GM18873 (cell line): ENCODE measurements at regions not wholly inside any gene's neighbourhood (a gene's known extent, or its start where the extent isn't known, plus 50 kb on each side); places are given as distances from the start of the nearest gene placed in this dataset.

ENCODE experiments used
- ATAC-seq: cut with Tn5 transposase; IDR thresholded peaks from one replicate; pipeline ENCODE4 v1.9.1; 2021; ENCODE audit warnings: mild to moderate bottlenecking, moderate library complexity, moderate number of reproducible peaks; ENCODE audit not compliant: unreplicated experiment, low FRiP score

DNA sequence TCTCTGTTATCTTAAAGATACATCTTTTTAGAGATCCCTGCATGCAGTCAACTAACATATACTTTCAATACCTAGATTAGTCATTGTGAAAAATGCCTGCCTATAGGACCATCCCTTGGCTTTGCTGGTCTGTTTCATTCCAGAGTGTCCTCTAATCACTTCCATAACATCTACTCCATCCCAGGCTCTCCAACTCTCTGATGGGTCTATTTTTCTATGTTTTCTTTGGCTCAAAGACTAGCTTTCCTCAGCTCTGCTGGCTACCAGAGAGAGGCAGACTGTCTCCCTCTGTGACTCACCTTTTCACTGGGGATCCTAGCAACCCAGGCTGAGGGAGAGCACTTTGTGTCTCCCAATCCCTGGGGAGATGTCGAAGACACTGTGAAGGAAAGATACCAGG lies 547.7 kb upstream of the MCTP2 start:
- ATAC-seq: no peak

DNA sequence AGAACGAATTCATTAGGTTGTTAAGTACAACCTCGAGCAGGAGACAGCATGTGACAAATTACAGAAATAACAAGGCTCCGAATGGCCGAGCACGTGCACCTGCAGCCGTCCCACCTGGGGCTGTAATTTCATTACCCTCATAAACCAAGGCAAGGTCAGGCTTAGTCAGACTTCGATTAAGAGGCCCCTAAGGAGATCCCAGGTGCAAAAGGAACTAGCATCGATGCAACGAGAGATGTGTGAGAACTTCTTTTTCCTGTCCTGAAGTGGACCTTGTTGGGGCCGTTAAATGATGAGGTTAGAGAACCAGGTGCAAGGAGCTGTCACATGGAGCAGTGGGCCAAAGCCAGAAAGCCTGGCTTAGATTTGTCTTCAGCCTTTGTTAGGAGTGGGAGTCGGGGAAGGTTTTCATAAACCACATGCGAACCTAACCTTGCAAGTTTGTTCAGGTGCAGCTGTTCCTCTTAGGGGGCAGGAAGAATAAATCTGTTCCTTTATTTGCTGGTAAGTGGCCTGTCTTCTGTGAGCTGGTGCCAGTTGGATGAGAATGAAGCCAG lies 559.9 kb upstream of the MCTP2 start:
- no peak for ATAC-seq

DNA sequence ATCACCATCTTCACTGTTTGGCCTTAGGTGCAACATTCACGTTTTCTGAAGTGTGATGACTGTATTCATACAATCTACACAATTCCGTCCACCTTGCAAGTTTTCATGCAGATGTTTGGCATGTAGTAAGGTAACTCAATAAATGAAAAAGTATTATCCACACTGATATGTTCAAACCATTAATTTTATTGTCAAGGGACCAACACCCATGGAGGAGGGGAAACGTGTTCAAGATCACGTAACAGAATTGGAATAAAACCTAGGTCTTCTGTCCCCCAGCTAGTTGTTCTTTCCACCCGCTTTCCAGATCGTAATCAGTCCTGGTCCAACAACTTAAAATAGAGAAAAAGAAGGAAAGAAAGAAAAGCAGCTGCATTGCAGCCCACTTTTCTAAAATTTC lies 560.4 kb upstream of the MCTP2 start:
- ATAC-seq: no peak

DNA sequence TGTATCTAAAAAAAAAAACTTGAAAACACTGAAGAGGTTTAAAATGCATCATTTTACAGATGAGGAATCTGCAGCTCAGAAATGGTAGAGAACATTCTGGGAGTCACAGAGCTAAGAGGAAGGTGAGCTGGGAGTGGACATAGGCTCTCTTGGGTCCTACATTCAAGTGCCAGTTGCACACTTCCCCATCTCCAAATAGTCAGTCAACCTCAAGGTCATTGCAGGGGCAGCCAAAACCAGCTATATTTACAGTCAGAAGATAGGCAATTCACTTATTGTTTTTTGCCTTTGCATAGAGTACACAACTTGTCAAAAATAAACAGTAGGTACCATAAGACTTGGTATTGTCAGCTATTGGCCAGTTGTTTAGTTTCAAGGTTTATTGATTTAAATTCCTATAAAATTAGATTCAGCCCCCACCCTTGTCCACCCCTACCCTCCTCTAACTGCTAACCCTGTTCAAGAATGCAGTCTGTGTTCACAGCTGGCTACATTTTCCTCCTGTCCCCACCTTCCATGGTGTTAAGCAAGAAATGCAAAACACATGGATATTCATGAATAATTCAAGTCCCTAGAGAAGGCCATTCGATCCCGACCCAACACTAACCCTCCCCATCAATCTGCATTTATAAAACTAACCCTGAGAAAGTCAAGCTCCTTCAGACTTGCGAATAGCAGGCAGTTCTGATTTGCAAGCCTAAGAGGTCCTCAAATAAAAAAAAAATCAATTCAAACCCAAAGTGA lies 567.0 kb upstream of the MCTP2 start:
- no peak for ATAC-seq

DNA sequence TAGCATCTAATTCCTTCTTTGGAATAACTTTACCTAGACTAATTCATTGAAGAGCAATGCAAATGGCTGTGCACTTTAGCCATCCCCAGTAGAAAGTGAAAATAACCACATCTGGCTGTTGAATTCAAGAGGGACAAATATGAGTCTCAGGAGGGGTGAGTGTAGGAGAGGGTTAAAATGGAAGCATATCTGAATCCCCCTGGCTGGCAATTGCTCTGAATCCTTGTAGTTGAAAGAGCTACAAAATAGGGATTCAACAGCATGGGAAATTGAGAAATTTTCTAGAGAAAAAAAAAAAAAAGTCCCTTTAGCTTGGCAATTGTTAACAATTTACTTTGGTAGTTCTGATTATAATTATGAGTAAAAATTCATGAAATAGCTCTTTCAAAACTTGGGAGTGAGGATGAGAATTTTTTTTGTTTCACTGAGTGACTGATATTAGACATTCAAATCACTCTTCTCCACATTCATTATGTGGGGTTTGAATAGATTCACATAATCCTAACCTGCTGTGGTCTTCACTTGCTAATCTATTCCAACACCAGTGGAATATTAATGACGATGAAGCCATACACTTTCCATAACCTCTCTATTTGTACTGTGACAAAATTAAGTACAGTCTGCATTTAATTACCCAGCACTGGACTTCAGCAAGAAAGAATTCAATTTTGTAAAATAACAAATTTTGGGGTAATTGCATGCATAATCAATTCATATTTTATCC lies 569.0 kb upstream of the MCTP2 start:
- no peak for ATAC-seq

DNA sequence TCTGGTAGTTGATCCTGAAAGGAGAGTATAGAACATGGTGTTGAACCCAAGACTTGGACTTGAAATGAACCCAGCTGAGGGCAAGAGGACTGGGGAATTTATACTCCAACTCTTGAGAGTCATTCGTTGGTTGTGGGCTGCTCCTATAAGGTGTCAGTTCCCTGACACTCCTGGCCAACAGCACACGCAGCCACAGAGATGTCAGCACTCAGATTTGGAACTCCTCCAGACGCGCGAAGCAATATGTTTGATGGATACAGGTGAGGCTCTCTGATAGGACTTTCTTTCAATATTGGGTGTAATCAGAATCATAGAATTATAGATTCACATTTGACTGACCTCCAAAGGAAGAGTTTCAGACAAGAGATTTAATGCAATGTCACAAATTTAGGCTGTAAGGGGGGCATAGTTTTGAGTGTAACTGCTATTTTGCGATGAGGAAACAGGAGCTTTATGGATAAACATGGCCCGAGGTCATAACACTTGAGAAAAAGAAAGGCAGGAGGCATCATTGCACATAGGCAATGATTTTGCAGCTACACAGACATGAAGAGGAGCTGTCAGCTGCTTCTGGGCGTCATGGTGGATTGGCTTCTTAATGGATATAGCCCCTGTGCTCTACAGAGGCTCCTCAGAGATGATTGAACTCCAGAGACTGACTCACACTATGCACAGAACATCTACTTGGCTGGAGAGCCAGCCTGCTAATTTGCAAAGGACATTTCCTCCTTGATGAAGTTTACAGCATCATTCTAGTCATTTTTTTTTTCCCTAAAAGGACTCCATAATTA lies 569.2 kb upstream of the RGMA start:
- no peak for ATAC-seq

DNA sequence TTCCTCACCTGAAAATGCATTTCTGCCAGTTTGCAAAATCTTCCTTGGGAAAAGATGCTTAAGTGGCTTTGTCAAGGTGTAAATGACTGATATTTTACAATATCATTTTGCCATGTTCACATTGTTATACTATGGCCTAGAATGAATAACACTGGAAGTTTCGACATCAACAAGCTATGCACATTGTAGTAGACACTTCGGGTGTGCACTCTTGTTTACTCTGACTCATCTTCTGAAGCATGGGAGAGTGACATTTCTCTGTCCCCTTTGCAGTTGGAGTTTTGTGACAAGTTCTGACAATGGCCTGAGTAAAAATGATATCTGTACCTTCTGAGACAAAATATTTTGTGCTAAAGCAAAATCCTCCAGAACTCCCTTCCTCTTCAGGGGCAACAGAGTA lies 567.0 kb upstream of the RGMA start:
- no peak for ATAC-seq

DNA sequence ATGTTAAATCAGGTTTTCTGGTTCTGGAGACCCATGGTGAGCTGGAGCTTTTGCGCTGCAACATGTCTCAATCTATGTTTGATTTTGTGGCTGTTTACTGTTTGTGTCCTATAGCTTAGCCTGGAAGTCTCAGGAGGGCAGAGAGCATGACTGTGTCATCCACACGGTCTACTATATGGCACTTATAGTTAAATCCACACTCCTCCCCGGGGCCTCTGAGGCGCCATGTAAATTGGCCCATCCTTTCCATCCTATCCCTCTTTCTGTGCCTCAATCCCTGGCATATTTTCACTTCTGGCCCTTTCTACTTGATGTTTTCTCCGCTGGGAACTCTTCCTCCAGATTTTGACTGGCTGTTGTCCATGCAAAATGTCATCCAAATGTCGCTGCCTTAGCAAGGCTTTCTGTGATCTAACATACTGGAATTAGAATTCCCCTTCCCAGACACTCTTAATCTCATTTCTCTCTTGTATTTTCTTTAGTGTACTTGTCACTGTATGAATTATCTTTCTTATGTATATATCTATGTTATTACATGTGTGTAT lies 560.8 kb upstream of the RGMA start:
- ATAC-seq: no peak

DNA sequence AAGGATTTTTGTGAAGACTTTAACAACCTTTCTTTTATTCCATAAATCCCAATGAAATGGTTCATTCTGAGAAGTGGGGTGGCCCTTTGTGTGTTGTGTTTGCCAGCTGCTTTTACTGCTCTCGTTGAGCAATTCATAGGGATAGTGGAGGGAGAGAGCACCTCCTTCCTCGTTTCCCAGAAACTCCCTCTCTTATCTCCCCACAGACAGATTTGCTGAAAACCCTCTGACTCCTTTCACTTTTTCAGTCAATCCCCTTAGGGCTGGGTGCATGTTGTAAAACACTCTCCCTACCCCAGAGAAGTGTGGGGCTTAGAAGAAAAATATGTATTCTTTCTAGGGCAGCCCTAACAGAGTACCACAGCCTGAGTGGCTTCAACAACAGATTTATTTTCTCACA lies 557.2 kb upstream of the RGMA start:
- no peak for ATAC-seq

DNA sequence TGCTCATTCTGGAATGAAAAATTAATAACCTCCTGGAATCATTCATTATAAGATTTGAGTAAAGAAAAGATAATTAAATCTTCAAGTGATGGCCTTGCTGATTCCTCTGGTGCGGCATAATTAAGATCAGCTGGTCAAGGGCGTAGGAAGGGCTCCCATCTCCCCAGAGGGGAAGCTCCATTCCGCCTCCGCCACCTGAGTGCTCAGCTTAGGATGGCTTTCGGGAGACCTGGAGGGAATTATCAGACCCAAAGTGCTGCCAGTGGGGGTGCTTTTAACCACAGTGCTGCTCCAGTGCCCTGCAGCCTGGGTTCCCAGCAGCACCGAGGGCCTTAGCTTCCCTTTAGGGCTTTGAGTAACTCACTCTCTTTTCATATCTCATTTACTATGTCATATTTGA lies 556.6 kb upstream of the RGMA start:
- no peak for ATAC-seq

DNA sequence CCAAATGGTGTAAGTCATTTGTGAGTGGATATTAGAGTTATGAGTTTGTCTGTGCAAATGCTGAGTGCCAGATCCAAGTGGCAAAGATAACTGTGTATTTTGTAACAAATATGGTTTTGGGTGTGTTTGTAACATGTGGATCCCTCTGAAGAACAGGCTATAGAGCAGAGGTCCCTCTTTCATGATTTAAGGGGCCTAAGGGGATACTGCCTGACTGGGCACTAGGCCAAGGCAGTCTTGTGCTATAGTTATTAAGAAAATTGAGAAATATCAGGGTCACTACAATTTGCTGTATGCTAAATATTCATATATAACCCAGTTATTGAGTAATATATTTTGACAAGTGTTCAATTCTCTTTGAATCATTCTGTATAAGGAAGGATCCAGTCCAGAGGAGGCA lies 555.6 kb upstream of the RGMA start:
- ATAC-seq: no peak

DNA sequence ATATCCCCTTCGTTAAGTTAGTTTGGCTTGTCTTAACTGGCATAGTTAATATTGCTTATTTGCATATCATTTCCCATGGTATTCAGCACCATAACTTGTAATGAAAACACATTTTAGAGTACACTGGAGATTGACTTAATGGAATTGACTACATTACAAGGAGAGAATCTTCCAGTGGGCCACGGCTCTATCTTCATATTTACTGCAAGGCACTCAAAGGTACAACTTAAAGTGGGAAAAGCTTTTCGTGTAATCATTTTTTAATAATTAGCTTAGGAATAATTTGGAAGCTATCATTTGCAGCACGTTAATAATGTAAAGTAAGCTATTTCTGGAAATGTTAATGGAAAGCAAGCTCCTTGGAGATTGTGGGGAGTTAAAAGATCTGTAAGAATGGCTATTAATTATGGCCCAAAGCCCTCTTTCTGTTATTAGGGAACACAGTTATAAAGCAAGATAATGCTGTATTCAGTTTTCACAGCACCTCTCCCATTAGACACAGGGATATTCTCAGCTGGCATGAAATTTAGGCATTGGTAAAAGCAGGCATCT lies 551.5 kb upstream of the RGMA start:
- ATAC-seq: no peak

DNA sequence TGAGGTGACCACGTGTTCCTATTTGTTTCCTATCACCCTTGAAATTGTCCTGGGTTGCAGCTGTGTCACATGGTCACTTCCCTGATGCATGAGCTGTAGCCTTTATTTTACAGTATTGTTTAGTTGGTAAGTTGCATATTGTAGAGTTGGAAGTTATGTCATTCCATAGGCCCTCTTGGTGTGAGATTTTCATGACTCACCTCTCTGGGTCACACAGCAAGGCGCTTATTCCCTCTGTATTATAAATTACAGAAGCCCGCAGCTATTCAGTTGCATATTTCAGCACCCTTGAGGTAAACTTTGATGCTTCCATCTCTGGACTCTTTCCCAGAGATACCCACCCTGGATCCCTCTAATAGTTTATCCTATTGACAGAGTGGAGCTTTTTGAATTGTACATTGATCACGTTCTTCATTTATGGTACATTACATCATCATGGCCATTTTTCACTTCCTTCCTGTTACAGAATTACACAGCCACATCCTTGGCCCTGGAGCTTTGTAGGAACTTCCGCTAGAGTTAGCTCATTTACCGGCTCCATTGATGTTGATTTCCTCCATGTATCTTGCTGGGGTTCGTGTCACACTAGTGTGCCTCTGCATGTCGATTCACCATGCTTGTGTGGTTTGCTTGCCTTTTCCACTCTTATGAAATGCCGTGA lies 543.1 kb upstream of the RGMA start:
- no peak for ATAC-seq

DNA sequence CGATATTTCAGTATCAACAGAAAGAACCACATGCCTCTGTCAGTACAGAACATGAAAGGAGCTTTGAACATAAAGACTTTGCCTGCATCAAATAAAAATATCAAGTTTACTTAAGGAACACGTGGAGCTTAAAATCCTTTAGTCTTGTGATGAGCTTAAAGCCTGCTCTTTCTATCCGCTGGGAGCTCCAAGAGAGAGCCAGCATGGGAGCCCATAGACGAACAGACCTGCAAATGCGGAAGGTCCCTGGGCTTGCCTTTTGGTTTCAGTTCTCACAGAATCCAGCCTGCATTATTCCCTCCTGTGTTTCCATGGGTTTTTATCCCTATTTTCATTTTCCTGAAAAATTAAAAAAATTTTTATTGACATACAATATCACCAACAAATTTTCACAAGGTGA lies 530.6 kb upstream of the RGMA start:
- ATAC-seq: no peak

DNA sequence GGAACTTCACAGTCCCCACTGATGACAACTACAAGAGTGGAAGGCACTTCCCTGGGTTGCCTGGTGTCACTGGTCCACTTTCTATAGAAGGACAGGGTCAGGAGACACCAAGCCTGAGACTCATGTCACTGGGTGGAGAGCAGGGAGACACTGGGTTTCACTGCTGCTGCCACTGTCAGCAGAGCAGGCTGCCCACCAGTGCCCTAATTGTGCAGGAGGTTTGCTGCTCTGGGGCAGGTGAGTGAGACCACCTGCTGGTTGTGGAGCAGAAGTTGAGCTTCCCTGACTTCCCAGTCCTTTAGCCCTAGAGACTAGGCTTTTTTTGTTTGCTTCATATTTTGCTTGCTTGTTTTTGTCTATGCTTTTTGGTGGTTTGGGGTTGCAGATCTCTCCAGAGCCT lies 528.4 kb upstream of the RGMA start:
- ATAC-seq: no peak

DNA sequence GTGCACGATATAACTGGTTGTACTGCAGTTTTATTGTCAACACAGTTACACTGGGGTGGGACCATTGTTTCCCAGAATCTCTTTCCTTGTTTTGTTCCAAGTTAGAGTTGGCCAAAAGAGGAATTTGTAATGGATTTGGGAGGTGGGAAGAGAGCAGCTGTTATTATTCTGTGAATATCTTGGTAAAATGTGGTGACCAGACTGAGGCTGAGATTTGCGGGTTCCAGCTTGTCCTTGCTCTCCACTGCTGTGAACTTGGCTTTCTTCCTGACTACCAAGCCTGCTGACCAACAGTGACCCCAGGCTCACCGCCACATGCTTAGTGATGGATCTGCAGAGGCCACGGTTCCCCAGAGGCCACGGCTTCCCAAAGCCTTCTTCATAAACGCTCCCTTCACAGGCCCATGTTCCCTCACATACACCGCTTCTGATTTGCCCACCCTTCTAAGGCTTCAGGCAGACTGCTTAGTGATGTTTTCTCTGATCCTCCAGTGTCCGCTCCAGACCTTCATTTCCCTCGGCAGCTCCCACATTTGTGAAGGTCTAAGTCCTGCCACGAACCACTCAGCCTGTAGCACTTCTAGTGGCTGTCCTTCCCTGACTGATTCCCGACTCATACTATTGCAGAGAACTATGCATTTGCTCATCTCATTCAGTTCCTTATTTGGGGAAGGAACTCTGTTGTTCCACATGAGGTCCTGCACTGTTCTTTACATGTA lies 525.5 kb upstream of the RGMA start:
- no peak for ATAC-seq

DNA sequence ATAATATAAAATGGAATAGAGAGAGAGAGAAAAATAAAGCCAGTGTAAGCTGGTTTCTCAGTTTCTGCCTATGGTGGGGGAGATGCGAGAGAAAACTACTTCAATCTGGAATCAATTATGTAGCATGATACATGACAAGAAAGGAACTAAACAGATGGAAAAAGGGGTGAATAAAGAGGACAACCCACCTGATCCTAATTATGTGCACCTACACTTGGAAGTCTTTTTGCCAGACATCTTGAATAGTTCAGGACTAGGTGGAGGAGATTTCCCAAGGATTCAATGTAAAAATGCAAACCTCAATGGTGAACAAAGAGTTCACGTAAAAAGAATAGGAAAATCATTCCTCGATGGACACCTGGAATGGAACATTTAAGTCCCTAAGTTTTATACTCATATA lies 524.4 kb upstream of the RGMA start:
- no peak for ATAC-seq

DNA sequence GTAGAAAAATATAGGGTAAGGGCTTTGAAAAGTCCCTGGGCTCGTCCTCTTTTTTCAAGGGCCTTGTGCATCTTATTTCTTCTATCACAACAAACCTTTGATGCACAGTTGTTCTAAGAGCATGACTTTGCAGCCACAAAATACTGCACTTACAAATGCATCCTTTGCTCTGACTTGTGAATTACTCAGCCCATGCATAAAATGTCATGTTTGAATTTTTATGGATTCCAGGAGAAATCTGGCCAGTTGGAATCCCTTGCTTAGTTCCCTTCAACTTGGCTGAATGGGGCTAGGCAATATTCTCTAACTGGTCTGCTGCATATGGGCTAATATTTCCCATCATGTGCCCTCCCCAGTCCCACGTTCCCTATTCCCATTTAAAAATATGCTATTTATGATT lies 523.9 kb upstream of the RGMA start:
- ATAC-seq: no peak

DNA sequence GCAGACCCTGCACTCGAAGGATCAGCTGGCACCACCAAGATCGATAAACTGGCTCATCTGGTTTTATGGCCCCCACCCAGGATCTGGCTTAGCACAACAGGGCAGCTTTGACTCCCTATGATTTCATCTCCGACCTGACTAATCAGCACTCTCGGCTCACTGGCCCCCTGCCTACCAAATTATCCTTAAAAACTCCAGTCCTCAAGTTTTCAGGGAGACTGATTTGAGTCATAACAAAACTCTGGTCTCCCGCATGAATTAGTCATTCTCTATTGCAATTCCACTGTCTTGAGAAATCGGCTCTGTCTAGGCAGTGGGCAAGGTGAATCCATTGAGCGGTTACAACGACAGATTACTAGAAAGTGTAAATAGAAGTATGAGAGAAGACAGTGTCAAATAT lies 521.9 kb upstream of the RGMA start:
- no peak for ATAC-seq
